B cell (primary cell): ENCODE measurements at regions not wholly inside any gene's neighbourhood (a gene's known extent, or its start where the extent isn't known, plus 50 kb on each side); places are given as distances from the start of the nearest gene placed in this dataset.

Source experiments
- ATAC-seq: fragments of 200-7000 bp; cut with Tn5 transposase; one replicate; pipeline ENCODE4 v1.10.0; 2021; ENCODE audit warnings: low read depth, mild to moderate bottlenecking, moderate number of reproducible peaks, moderate library complexity
- CTCF ChIA-PET: fragments of 350-600 bp; sonication (Branson Sonifier 250); formaldehyde crosslinking; loops from one replicate; lab custom pipeline; 2021; ENCODE audit warnings: antibody characterized with exemption, inconsistent platforms; lab: Charles Lee
- POLR2A ChIA-PET: fragments of 350-600 bp; sonication (Branson Sonifier 250); formaldehyde crosslinking; loops from one replicate; lab custom pipeline; 2021; ENCODE audit warnings: antibody characterized with exemption; lab: Charles Lee
- DNase-seq: peaks from one replicate; pipeline ENCODE4 v3.0.0; 2013
- H2AFZ ChIP-seq: 2 replicates; pipeline ENCODE4 v1.6.1; 2012; ENCODE audit warnings: mild to moderate bottlenecking, low read depth, low read length; ENCODE audit not compliant: insufficient read depth, poor library complexity, severe bottlenecking
- H3K27ac ChIP-seq, 2 donors: 1 replicate in 1 of 2; 2 replicates in 1 of 2; pipeline ENCODE4 v1.5.1; 2012 to 2013; ENCODE audit warnings: low read length in 2 of 2, mild to moderate bottlenecking in 2 of 2, moderate library complexity in 1 of 2
- H3K27me3 ChIP-seq, 4 experiments: fragments of 200-600 bp in 1 of 4; sonication (generic) in 1 of 4; replicated peaks in 1 of 4; 1 replicate in 2 of 4; 2 replicates in 2 of 4; pipeline versions ENCODE4 v1.6.1 to v1.7.0; 2013 to 2016; ENCODE audit warnings: low read length in 3 of 4, mild to moderate bottlenecking in 2 of 4, mixed read lengths in 1 of 4, moderate library complexity in 1 of 4; ENCODE audit not compliant: insufficient read depth in 4 of 4, control insufficient read depth in 3 of 4; ENCODE audit errors: control extremely low read depth in 1 of 4
- H3K36me3 ChIP-seq, 2 experiments: replicated peaks in 1 of 2; 1 replicate in 1 of 2; 2 replicates in 1 of 2; pipeline versions ENCODE4 v1.6.1 to v1.7.1; 2013; ENCODE audit warnings: low read length in 1 of 2; ENCODE audit not compliant: insufficient read depth in 2 of 2, control insufficient read depth in 1 of 2; ENCODE audit errors: control extremely low read depth in 1 of 2, extremely low read depth in 1 of 2
- H3K4me1 ChIP-seq, 2 donors: fragments of 200-600 bp in 1 of 2; sonication (generic) in 1 of 2; 1 replicate in 1 of 2; 2 replicates in 1 of 2; pipeline versions ENCODE4 v1.5.1 to v1.6.1; 2013 to 2017; ENCODE audit warnings: low read length in 2 of 2; ENCODE audit not compliant: control insufficient read depth in 2 of 2, insufficient read depth in 2 of 2
- H3K4me2 ChIP-seq: replicated peaks from 2 replicates; pipeline ENCODE3; 2012; ENCODE audit warnings: mild to moderate bottlenecking, low read depth, low read length; ENCODE audit not compliant: poor library complexity, severe bottlenecking
- H3K4me3 ChIP-seq, 5 experiments: fragments of 200-600 bp in 1 of 5; sonication (generic) in 1 of 5; 1 replicate in 3 of 5; 2 replicates in 2 of 5; pipeline versions ENCODE4 v1.5.1 to v1.7.0; 2011 to 2016; ENCODE audit warnings: low read length in 4 of 5, mild to moderate bottlenecking in 4 of 5, low read depth in 2 of 5, control low read depth in 1 of 5, moderate library complexity in 1 of 5; ENCODE audit not compliant: insufficient read depth in 1 of 5; ENCODE audit errors: control extremely low read depth in 1 of 5, extremely low read depth in 1 of 5
- H3K79me2 ChIP-seq: fragments of 200-600 bp; sonication (generic); one replicate; pipeline ENCODE4 v1.6.0; 2016; ENCODE audit warnings: low read length; ENCODE audit not compliant: control insufficient read depth, insufficient read depth
- H3K9ac ChIP-seq: fragments of 200-600 bp; sonication (generic); 2 replicates; pipeline ENCODE4 v1.6.1; 2017; ENCODE audit warnings: mild to moderate bottlenecking, low read length, moderate library complexity
- H3K9me3 ChIP-seq, 3 donors: one replicate each; pipeline versions ENCODE4 v1.6.1 to v1.7.1; 2013; ENCODE audit warnings: low read length in 2 of 3; ENCODE audit not compliant: control insufficient read depth in 2 of 3, insufficient read depth in 1 of 3; ENCODE audit errors: control extremely low read depth in 1 of 3
- H4K20me1 ChIP-seq: 2 replicates; pipeline ENCODE4 v1.6.0; 2012; ENCODE audit warnings: mild to moderate bottlenecking, low read length; ENCODE audit not compliant: insufficient read depth, control insufficient read depth, poor library complexity, severe bottlenecking
- H3K27ac Mint-ChIP-seq: one replicate; pipeline ENCODE4 v1.8.0; 2021; ENCODE audit warnings: mixed read lengths
- H3K27me3 Mint-ChIP-seq: one replicate; pipeline ENCODE4 v1.8.0; 2021; ENCODE audit warnings: mixed read lengths
- H3K4me1 Mint-ChIP-seq: one replicate; pipeline ENCODE4 v1.8.0; 2021; ENCODE audit warnings: mixed read lengths
- H3K4me3 Mint-ChIP-seq: one replicate; pipeline ENCODE4 v1.8.0; 2021; ENCODE audit warnings: mixed read lengths
- H3K9me3 Mint-ChIP-seq: one replicate; pipeline ENCODE4 v1.8.0; 2022; ENCODE audit warnings: mixed read lengths; ENCODE audit not compliant: insufficient read depth
- EZH2 ChIP-seq: IDR thresholded peaks from 2 replicates; pipeline ENCODE4 v1.6.1; 2012; ENCODE audit warnings: borderline replicate concordance, low read depth, mild to moderate bottlenecking, moderate library complexity, low read length; ENCODE audit not compliant: insufficient read depth, poor library complexity, severe bottlenecking
- WGBS: methylation state at CpG from one replicate; pipeline ENCODE4 v1.1.5; 2013; ENCODE audit warnings: missing lambda C conversion rate; ENCODE audit not compliant: insufficient coverage; 5-methylcytosine and 5-hydroxymethylcytosine counted together
- intact Hi-C: fragments of 100-400 bp; cut with micrococcal nuclease; formaldehyde crosslinking; loops from one replicate; pipeline ENCODE4 v1.10.0; 2022
- TF ChIP-seq, protein P1 (sequence below): fragments of 200-600 bp; IDR thresholded peaks from one replicate; pipeline ENCODE4 v1.8.0; 2022; ENCODE audit warnings: antibody characterized with exemption, mild to moderate bottlenecking

DNA sequence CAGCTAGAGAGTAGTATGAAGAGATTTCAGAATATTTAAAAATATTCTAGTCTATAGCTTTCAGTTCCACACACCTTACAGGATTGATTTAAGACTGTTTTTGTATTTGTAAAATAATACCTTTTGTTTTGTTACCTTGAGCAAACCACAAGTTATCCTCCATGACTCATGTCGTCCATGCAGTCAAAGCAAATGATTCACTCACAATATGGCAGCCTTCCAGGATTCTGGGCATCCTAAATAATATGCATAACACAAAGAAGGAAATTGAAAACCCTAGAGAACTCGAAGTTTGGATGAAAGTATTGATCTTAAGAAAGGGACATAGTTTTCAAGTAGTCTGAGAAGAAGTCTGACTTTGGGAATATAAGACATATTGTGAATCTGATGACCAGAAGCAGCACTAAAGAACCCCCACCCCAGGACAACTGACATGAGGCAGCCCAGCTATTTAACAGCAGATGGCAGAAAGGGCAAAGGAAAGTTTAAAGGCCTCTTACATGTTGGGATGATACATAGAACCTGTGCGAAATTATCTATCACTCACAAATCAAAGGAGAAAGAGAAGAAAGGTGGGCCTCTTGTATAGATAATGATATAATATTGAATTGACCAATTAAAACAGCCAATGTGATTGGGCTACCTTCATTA is 857.9 kb downstream of the BRINP3 start:
- Mint-ChIP-seq H3K27me3 (no peaks in the 10 kb centered on the region), H3K27ac (no peak overlapping the region), H3K9me3 (peaks cover 2% of the 10 kb centered on the region), H3K4me3 (no peak overlapping the region), H3K4me1 (no peaks in the 10 kb centered on the region)
- Histone ChIP-seq H3K4me2 (no peak overlapping the region), H3K27ac (no peak overlapping the region), H3K27me3 (no peaks in the 10 kb centered on the region), H4K20me1 (no peaks in the 10 kb centered on the region), H3K9me3 (no peaks in the 10 kb centered on the region), H2AFZ (no peak overlapping the region), H3K36me3 (no peaks in the 10 kb centered on the region), H3K79me2 (no peaks in the 10 kb centered on the region), H3K4me1 (no peaks in the 10 kb centered on the region), H3K9ac (no peak overlapping the region), H3K4me3 (no peak overlapping the region)
- WGBS = no CpG with 5 or more reads among the region's 3 CpGs
- no peak for ATAC-seq
- DNase-seq = no peak
- no peak for TF ChIP-seq EZH2
- TF ChIP-seq, protein P1, sequence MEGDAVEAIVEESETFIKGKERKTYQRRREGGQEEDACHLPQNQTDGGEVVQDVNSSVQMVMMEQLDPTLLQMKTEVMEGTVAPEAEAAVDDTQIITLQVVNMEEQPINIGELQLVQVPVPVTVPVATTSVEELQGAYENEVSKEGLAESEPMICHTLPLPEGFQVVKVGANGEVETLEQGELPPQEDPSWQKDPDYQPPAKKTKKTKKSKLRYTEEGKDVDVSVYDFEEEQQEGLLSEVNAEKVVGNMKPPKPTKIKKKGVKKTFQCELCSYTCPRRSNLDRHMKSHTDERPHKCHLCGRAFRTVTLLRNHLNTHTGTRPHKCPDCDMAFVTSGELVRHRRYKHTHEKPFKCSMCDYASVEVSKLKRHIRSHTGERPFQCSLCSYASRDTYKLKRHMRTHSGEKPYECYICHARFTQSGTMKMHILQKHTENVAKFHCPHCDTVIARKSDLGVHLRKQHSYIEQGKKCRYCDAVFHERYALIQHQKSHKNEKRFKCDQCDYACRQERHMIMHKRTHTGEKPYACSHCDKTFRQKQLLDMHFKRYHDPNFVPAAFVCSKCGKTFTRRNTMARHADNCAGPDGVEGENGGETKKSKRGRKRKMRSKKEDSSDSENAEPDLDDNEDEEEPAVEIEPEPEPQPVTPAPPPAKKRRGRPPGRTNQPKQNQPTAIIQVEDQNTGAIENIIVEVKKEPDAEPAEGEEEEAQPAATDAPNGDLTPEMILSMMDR = no peak
- intact Hi-C loops = no loop called here
- ChIA-PET POLR2A (no interaction called here), CTCF (no interaction called here)

DNA sequence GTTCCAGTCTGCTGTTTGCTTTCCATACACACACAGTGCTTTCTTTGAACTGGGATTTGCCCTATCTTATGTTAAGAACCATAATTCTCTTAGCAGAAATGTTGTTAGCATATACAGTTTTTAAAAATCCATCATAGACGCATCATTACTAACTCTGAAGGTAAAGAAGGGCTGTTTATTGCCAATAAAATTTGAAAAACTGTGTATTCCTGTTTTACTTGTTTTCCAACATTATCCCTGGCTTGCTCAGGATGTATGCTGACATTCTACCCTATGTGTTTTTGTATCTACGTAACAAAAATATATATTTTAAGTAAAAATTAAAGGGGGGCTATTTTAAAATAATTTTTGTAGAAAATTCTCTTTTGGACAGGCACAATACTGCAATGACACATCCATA is 857.2 kb downstream of the BRINP3 start:
- H3K4me1 Mint-ChIP-seq = no peaks in the 10 kb centered on the region
- H3K9ac ChIP-seq = no peak overlapping the region
- H3K9me3 ChIP-seq = no peaks in the 10 kb centered on the region
- H3K27ac Mint-ChIP-seq = no peak overlapping the region
- ChIA-PET POLR2A (no interaction called here), CTCF (no interaction called here)
- H3K4me1 ChIP-seq = no peaks in the 10 kb centered on the region
- no peaks in the 10 kb centered on the region for H3K79me2 ChIP-seq
- TF ChIP-seq EZH2 = no peak
- TF ChIP-seq, protein P1 = no peak
- no CpG with 5 or more reads among the region's 2 CpGs for WGBS
- H3K9me3 Mint-ChIP-seq = peaks cover 2% of the 10 kb centered on the region
- no peak for DNase-seq
- no peak overlapping the region for H3K4me3 Mint-ChIP-seq
- no peak overlapping the region for H3K4me3 ChIP-seq
- no peak overlapping the region for H3K27ac ChIP-seq
- H3K27me3 Mint-ChIP-seq = no peaks in the 10 kb centered on the region
- intact Hi-C loops = no loop called here
- no peak overlapping the region for H2AFZ ChIP-seq
- H4K20me1 ChIP-seq = no peaks in the 10 kb centered on the region
- no peak overlapping the region for H3K4me2 ChIP-seq
- no peak for ATAC-seq
- H3K36me3 ChIP-seq = no peaks in the 10 kb centered on the region
- no peaks in the 10 kb centered on the region for H3K27me3 ChIP-seq
